Keratinocyte (primary cell): ENCODE measurements at regions not wholly inside any gene's neighbourhood (a gene's known extent, or its start where the extent isn't known, plus 50 kb on each side); places are given as distances from the start of the nearest gene placed in this dataset.

Source experiments
- CTCF ChIP-seq, 3 experiments: IDR thresholded peaks in 1 of 3; conservative IDR thresholded peaks in 1 of 3; optimal IDR thresholded peaks in 1 of 3; 2 replicates in 2 of 3; 3 replicates in 1 of 3; pipeline versions ENCODE3 to v1.5.1; 2011; ENCODE audit warnings: low read length in 3 of 3, mild to moderate bottlenecking in 3 of 3, moderate library complexity in 2 of 3, control low read depth in 1 of 3, inconsistent platforms in 1 of 3; ENCODE audit not compliant: insufficient read depth in 2 of 3; ENCODE audit errors: extremely low read depth in 1 of 3
- EZH2 ChIP-seq: IDR thresholded peaks from one replicate; pipeline ENCODE4 v1.6.1; 2012; ENCODE audit warnings: inconsistent platforms, mild to moderate bottlenecking, low read length, moderate library complexity

GRCh38 chr7:22582863-22583622, 83.1 kb upstream of the STEAP1B start:
- TF ChIP-seq CTCF (optimal IDR thresholded peaks at IDR 0.05 in 1 of 3, IDR thresholded peaks at IDR 0.05 in 1 of 3, conservative IDR thresholded peaks at IDR 0.05 in 1 of 3; ENCODE audit: extremely low read depth in 1 of 3, insufficient read depth in 2 of 3, low read length in 3 of 3) = no peak
- TF ChIP-seq EZH2 = no peak
